HCT116 (cell line): ENCODE measurements at regions not wholly inside any gene's neighbourhood (a gene's known extent, or its start where the extent isn't known, plus 50 kb on each side); places are given as distances from the start of the nearest gene placed in this dataset.

ENCODE experiments used
- ATAC-seq: fragments of 200-7000 bp; cut with Tn5 transposase; 2 replicates; pipeline ENCODE4 v1.9.1; 2020; ENCODE audit warnings: mild to moderate bottlenecking, moderate library complexity
- BruUV-seq: library from RNA; stranded (reverse); fragments of 400-500 nt; replicated peaks from 2 replicates; lab custom pipeline; 2021; lab: Mats Ljungman, UMichigan
- CTCF ChIA-PET: fragments of 300-600 bp; sonication (Branson Sonifier 250); formaldehyde crosslinking; loops from one replicate; lab custom pipeline; 2021; ENCODE audit warnings: antibody characterized with exemption; lab: Charles Lee
- POLR2A ChIA-PET: fragments of 300-600, 350-600 bp; sonication (Branson Sonifier 250); formaldehyde crosslinking; loops from one replicate; lab custom pipeline; 2021; ENCODE audit warnings: antibody characterized with exemption; lab: Charles Lee
- RAD21 ChIA-PET, 2 experiments: fragments of 300-600 bp; sonication (Branson Sonifier 250); formaldehyde crosslinking; loops; one replicate each; lab custom pipeline; 2023; ENCODE audit warnings: low total read pairs in 2 of 2; ENCODE audit not compliant: uncharacterized antibody in 2 of 2, unreplicated experiment in 2 of 2, low non-redundant PET in 1 of 2; lab: Charles Lee
- DNase-seq: peaks from one replicate; pipeline ENCODE4 v3.0.0-alpha.2; 2010; ENCODE audit warnings: low read depth, low spot score
- H2AFZ ChIP-seq: fragments of 200-600 bp; shearing (Covaris generic), sonication (generic); 2 replicates; pipeline ENCODE4 v1.6.1; 2017; ENCODE audit warnings: low read depth, mixed run types, mixed read lengths, antibody characterized with exemption, low read length; ENCODE audit not compliant: poor library complexity, severe bottlenecking
- H3K27ac ChIP-seq: 2 replicates; pipeline ENCODE4 v1.5.1; 2012; ENCODE audit warnings: low read depth, low read length
- H3K27me3 ChIP-seq: fragments of 200-600 bp; sonication (generic); 2 replicates; pipeline ENCODE4 v1.6.1; 2016; ENCODE audit warnings: mixed run types, low read length, mixed read lengths; ENCODE audit not compliant: insufficient read depth
- H3K36me3 ChIP-seq, 2 experiments: fragments of 200-500 bp in 1 of 2; fragments of 200-600 bp in 1 of 2; sonication (Bioruptor generic) in 1 of 2; sonication (generic) in 1 of 2; 2 replicates each; pipeline versions ENCODE4 v1.5.1 to v1.6.1; 2014 to 2016; ENCODE audit warnings: low read length in 2 of 2, inconsistent platforms in 1 of 2, mixed read lengths in 1 of 2, mixed run types in 1 of 2; ENCODE audit not compliant: insufficient read depth in 2 of 2, control insufficient read depth in 1 of 2
- H3K4me1 ChIP-seq, 2 experiments: fragments of 200-600 bp in 1 of 2; sonication (generic) in 1 of 2; 2 replicates each; pipeline versions ENCODE4 v1.5.1 to v1.6.1; 2012 to 2017; ENCODE audit warnings: low read length in 2 of 2, inconsistent platforms in 1 of 2, mild to moderate bottlenecking in 1 of 2, mixed read lengths in 1 of 2, mixed run types in 1 of 2, moderate library complexity in 1 of 2; ENCODE audit not compliant: insufficient read depth in 2 of 2, control insufficient read depth in 1 of 2
- H3K4me2 ChIP-seq: fragments of 200-600 bp; sonication (generic); 2 replicates; pipeline ENCODE4 v1.6.1; 2017; ENCODE audit warnings: mixed run types, low read length, mixed read lengths
- H3K4me3 ChIP-seq, 2 experiments: fragments of 200-600 bp in 1 of 2; sonication (generic) in 1 of 2; replicated peaks in 1 of 2; 2 replicates each; pipeline ENCODE4 v1.5.1; 2011 to 2016; ENCODE audit warnings: low read length in 2 of 2, control low read depth in 1 of 2, low read depth in 1 of 2, mild to moderate bottlenecking in 1 of 2, mixed read lengths in 1 of 2, mixed run types in 1 of 2
- H3K79me2 ChIP-seq: fragments of 200-600 bp; sonication (generic); 2 replicates; pipeline ENCODE4 v1.6.1; 2017; ENCODE audit warnings: mild to moderate bottlenecking, mixed run types, low read length, moderate library complexity, mixed read lengths; ENCODE audit not compliant: insufficient read depth
- H3K9ac ChIP-seq: fragments of 200-600 bp; sonication (generic); 2 replicates; pipeline ENCODE4 v1.6.1; 2016; ENCODE audit warnings: low read length, mixed read lengths
- H3K9me2 ChIP-seq: fragments of 200-600 bp; sonication (generic), shearing (Covaris generic); 2 replicates; pipeline ENCODE4 v1.6.1; 2017; ENCODE audit warnings: mixed run types, mild to moderate bottlenecking, moderate library complexity; ENCODE audit not compliant: insufficient read depth
- H3K9me3 ChIP-seq, 2 experiments: fragments of 200-500 bp in 1 of 2; fragments of 200-600 bp in 1 of 2; sonication (Bioruptor generic) in 1 of 2; sonication (generic) in 1 of 2; 2 replicates each; pipeline ENCODE4 v1.6.1; 2014 to 2017; ENCODE audit warnings: low read length in 2 of 2, mixed read lengths in 2 of 2, inconsistent platforms in 1 of 2, low read depth in 1 of 2, mild to moderate bottlenecking in 1 of 2, mixed run types in 1 of 2, moderate library complexity in 1 of 2; ENCODE audit not compliant: control insufficient read depth in 1 of 2, insufficient read depth in 1 of 2
- H4K20me1 ChIP-seq: fragments of 200-600 bp; sonication (generic), shearing (Covaris generic); 2 replicates; pipeline ENCODE4 v1.6.1; 2017; ENCODE audit warnings: mixed run types, mild to moderate bottlenecking, moderate library complexity; ENCODE audit not compliant: insufficient read depth
- CBX3 ChIP-seq: IDR thresholded peaks from 2 replicates; pipeline ENCODE4 v1.6.1; 2012; ENCODE audit warnings: low read depth
- CEBPB ChIP-seq: IDR thresholded peaks from 2 replicates; pipeline ENCODE4 v1.6.1; 2012; ENCODE audit warnings: low read depth
- CTCF ChIP-seq, 3 experiments: fragments of 200-600 bp in 1 of 3; sonication (generic) in 1 of 3; IDR thresholded peaks in 2 of 3; conservative IDR thresholded peaks in 1 of 3; 2 replicates each; pipeline ENCODE4 v1.5.1; 2012 to 2017; ENCODE audit warnings: low read depth in 2 of 3, low read length in 2 of 3, antibody characterized with exemption in 1 of 3, borderline replicate concordance in 1 of 3, control low read depth in 1 of 3, mild to moderate bottlenecking in 1 of 3, mixed read lengths in 1 of 3, mixed run types in 1 of 3, moderate library complexity in 1 of 3; ENCODE audit not compliant: insufficient read depth in 1 of 3
- EZH2 ChIP-seq: fragments of 200-600 bp; sonication (generic); IDR thresholded peaks from 2 replicates; pipeline ENCODE4 v1.6.1; 2017; ENCODE audit warnings: antibody characterized with exemption, mixed run types
- JUND ChIP-seq: IDR thresholded peaks from 2 replicates; pipeline ENCODE4 v1.6.1; 2012
- MAX ChIP-seq: IDR thresholded peaks from 2 replicates; pipeline ENCODE4 v1.6.1; 2012
- POLR2A ChIP-seq: IDR thresholded peaks from 2 replicates; pipeline ENCODE4 v1.7.0; 2011; ENCODE audit warnings: borderline replicate concordance; ENCODE audit not compliant: insufficient read depth, insufficient read length; ENCODE audit errors: extremely low read depth
- POLR2AphosphoS5 ChIP-seq: IDR thresholded peaks from 2 replicates; pipeline ENCODE4 v1.6.1; 2011; ENCODE audit warnings: mild to moderate bottlenecking, low read depth, low read length, moderate library complexity
- SIN3A ChIP-seq: IDR thresholded peaks from 2 replicates; pipeline ENCODE4 v1.6.1; 2012; ENCODE audit warnings: low read depth
- SP1 ChIP-seq: IDR thresholded peaks from 2 replicates; pipeline ENCODE4 v1.6.1; 2012; ENCODE audit warnings: low read depth
- SRF ChIP-seq: IDR thresholded peaks from 2 replicates; pipeline ENCODE4 v1.6.1; 2012; ENCODE audit warnings: low read depth
- TCF7L2 ChIP-seq: IDR thresholded peaks from 2 replicates; pipeline ENCODE4 v1.7.0; 2011; ENCODE audit warnings: borderline replicate concordance, inconsistent platforms; ENCODE audit not compliant: insufficient read depth, insufficient read length; ENCODE audit errors: extremely low read depth
- YY1 ChIP-seq: IDR thresholded peaks from 2 replicates; pipeline ENCODE4 v1.6.1; 2011; ENCODE audit warnings: low read length, low read depth, moderate library complexity, mild to moderate bottlenecking; ENCODE audit not compliant: insufficient replicate concordance; ENCODE audit errors: extremely low read depth
- ZFX ChIP-seq: fragments of 450-650 bp; IDR thresholded peaks from 2 replicates; pipeline ENCODE4 v1.6.1; 2017
- ZNF274 ChIP-seq: fragments of 200-500 bp; sonication (Bioruptor generic); IDR thresholded peaks from 2 replicates; pipeline ENCODE4 v1.6.1; 2014; ENCODE audit warnings: mild to moderate bottlenecking, low read depth, low read length, inconsistent platforms
- intact Hi-C: fragments of 100-400 bp; cut with micrococcal nuclease; formaldehyde crosslinking; loops from 2 replicates; pipeline ENCODE4 v1.10.0; 2022
- TF ChIP-seq, protein P1 (sequence below): IDR thresholded peaks from 2 replicates; pipeline ENCODE4 v1.6.1; 2012; ENCODE audit warnings: low read depth

GRCh38 chr2:156054983-156055382 lies 277.5 kb downstream of the NR4A2 start:
- intact Hi-C loops, result loop anchor here (5.0 kb wide), 1 partner anchor 678 kb away; no protein-coding TSS in a partner anchor
- no peak for DNase-seq
- no peaks in the 10 kb centered on the region for H3K36me3 ChIP-seq
- no peaks in the 10 kb centered on the region for H3K79me2 ChIP-seq
- H3K4me1 ChIP-seq, result no peaks in the 10 kb centered on the region
- H3K9me2 ChIP-seq, result no peaks in the 10 kb centered on the region
- BruUV-seq, result no TSS peak
- no peaks in the 10 kb centered on the region for H3K9me3 ChIP-seq
- ChIA-PET POLR2A (no interaction called here), CTCF (no interaction called here), RAD21 (no interaction called here)
- no peaks in the 10 kb centered on the region for H4K20me1 ChIP-seq
- TF ChIP-seq, protein P1, sequence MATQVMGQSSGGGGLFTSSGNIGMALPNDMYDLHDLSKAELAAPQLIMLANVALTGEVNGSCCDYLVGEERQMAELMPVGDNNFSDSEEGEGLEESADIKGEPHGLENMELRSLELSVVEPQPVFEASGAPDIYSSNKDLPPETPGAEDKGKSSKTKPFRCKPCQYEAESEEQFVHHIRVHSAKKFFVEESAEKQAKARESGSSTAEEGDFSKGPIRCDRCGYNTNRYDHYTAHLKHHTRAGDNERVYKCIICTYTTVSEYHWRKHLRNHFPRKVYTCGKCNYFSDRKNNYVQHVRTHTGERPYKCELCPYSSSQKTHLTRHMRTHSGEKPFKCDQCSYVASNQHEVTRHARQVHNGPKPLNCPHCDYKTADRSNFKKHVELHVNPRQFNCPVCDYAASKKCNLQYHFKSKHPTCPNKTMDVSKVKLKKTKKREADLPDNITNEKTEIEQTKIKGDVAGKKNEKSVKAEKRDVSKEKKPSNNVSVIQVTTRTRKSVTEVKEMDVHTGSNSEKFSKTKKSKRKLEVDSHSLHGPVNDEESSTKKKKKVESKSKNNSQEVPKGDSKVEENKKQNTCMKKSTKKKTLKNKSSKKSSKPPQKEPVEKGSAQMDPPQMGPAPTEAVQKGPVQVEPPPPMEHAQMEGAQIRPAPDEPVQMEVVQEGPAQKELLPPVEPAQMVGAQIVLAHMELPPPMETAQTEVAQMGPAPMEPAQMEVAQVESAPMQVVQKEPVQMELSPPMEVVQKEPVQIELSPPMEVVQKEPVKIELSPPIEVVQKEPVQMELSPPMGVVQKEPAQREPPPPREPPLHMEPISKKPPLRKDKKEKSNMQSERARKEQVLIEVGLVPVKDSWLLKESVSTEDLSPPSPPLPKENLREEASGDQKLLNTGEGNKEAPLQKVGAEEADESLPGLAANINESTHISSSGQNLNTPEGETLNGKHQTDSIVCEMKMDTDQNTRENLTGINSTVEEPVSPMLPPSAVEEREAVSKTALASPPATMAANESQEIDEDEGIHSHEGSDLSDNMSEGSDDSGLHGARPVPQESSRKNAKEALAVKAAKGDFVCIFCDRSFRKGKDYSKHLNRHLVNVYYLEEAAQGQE, result no peak
- TF ChIP-seq CEBPB (no peak), ZFX (no peak), SP1 (no peak), POLR2A (no peak), CBX3 (no peak), ZNF274 (no peak), YY1 (no peak), JUND (no peak), SRF (no peak), EZH2 (no peak), TCF7L2 (no peak), MAX (no peak), SIN3A (no peak), CTCF (IDR thresholded peaks at IDR 0.05 in 2 of 3, conservative IDR thresholded peaks at IDR 0.05 in 1 of 3; ENCODE audit: borderline replicate concordance in 1 of 3, insufficient read depth in 1 of 3, low read depth in 2 of 3, low read length in 2 of 3) (no peak), POLR2AphosphoS5 (no peak)
- H3K4me3 ChIP-seq, result no peak overlapping the region
- no peak overlapping the region for H3K27ac ChIP-seq
- ATAC-seq, result no peak
- H3K4me2 ChIP-seq, result no peak overlapping the region
- no peak overlapping the region for H2AFZ ChIP-seq
- H3K9ac ChIP-seq, result no peak overlapping the region
- no peaks in the 10 kb centered on the region for H3K27me3 ChIP-seq
